Stimulated activated CD4-positive, alpha-beta T cell treated with anti-CD3 and anti-CD28 coated beads, Interleukin-15, amount 100 ng/mL, for 48 hours (primary cell): ENCODE measurements at regions not wholly inside any gene's neighbourhood (a gene's known extent, or its start where the extent isn't known, plus 50 kb on each side); places are given as distances from the start of the nearest gene placed in this dataset.

ENCODE experiments used
- DNase-seq, 2 donors: peaks; one replicate each; pipeline ENCODE4 v3.0.0-alpha.2; 2020; ENCODE audit warnings: low read depth in 2 of 2

GRCh38 chr3:103785537-103785936 is 1350.7 kb downstream of the ZPLD1 start:
- no peak for DNase-seq

DNA sequence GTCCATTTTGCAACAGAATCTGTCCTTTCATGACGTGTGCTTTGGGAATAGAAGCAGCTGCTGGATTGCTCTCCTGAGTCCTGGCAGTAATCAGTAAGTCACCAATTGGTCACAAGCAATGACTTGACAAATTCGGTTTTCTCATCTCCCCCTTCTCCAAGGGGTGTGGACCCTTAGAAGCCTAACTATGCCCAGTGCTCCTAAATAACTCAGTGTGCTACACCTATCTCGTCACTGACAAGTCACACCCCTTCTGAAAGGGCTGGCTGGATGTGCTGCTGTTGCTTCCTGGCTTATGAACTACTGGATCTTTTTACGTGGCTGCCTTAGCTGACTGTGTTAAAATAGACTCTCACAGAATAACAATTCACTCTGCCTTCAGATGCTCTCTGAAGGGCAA is 1351.5 kb downstream of the ZPLD1 start:
- no peak for DNase-seq

DNA sequence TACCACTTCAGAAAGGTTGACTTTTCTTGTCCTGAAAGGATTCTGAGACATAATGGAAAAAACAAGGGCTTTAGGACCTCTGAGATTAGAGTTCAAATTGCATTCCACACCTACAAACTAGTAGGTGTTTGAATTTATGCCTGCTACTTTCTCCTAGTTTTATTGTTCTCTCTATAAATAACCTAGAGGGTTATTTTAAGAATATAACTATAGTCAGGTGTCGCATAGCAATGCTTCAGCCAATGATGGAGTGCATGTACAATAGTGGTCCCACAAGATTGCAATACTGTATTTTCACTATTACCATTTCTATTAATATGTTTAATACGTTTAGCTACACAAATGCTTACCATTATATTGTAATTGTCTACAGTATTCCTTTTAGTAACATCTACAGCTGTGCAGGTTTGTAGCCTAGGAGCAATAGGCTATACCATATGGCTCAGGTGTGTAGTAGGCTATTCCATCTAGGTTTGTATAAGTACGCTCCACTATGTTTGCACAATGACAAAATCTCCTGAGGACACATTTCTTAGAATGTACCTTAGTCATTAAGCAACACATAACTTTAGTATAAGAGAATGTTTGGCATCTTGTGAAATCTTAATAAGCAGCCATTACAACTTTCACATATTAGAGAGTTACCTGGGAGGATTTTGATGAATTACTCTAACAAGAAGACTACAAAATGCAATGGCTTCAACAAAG is 1352.5 kb downstream of the ZPLD1 start:
- no peak for DNase-seq

DNA sequence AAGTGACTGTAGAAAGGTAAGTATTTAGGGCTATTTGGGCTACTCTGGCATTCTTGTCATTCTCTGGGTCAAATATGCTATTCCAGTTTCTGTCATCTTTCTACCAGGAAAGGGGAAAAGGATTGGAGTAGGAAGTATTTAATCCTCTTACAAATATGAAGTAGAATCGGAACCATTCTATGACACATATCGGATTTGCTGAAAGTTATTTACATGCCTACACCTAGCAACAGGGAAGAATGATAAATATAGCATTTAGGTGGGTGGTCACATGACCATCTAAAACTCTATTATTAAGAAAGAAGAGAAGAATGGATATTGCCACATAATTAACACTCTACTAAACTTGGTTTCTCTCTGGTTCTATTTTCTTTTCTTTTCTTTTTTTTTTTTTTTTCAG is 1353.1 kb downstream of the ZPLD1 start:
- DNase-seq, result no peak

- no peak for DNase-seq
Observed at GRCh38 chr3:103791786-103792515, 1357.1 kb downstream of the ZPLD1 start.

DNA sequence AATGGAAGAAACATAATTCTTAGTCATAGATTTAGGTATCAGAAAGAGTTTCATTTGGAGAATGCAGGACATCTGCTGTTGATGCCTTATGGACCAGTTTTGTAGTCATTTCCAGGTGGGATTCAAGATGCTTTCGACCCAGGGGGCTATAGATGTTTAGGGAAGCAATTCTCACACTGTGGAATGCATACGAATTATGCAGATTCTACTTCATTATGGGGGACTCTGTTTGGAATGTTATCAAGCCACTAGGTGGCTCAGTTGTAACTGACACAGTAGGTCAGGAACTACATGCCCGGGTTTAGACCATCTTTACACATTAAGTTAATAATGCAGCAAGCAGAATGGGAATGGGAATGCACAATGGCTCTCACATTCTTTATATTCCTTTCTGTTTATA is 1359.8 kb downstream of the ZPLD1 start:
- DNase-seq, result no peak

GRCh38 chr3:103796068-103796467 is 1361.3 kb downstream of the ZPLD1 start:
- DNase-seq, result no peak

- no peak for DNase-seq
Observed at GRCh38 chr3:103803787-103804186, 1369.0 kb downstream of the ZPLD1 start.

- DNase-seq, result no peak
Observed at GRCh38 chr3:103810167-103810566, 1375.4 kb downstream of the ZPLD1 start.

- DNase-seq, result no peak
Observed at GRCh38 chr3:103813955-103814354, 1379.1 kb downstream of the ZPLD1 start.

DNA sequence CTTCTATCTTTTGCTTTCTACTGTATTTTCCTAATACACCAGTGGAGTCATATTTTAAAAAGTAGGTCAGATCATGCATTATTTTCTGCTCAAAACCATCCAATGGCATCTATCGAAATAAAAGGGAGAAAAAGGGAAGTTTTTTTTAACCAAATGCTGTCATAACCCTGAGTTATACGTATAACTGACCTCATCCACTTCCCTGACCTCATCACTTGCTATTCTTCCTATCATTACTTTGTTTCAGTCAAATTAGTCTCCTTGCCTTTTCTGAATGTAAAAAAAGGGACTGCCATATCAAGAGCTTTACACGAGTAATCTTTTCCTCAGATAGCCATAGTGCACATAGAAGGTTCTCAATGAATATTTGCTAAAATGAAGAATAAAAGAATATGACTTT is 1383.6 kb downstream of the ZPLD1 start:
- no peak for DNase-seq

GRCh38 chr3:103818800-103819199 is 1384.0 kb downstream of the ZPLD1 start:
- no peak for DNase-seq

DNA sequence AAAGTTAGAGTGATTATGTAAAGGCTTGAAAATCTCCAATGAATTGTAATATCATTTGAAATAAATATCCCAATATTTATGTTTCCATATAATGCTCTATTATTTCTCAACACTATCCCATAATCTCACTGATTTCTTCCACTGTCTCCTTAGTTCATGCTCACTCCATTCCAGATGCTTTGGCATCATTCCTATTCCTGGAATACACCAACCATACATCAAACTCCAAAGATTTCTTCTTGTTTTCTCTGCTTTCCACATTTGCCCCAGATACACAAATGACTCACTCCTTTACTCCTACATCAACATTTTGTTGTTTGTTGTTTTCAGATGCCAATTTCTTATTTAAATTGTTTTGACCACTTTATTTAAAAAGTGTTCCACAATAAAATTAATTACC is 1390.8 kb downstream of the ZPLD1 start:
- DNase-seq, result no peak

DNA sequence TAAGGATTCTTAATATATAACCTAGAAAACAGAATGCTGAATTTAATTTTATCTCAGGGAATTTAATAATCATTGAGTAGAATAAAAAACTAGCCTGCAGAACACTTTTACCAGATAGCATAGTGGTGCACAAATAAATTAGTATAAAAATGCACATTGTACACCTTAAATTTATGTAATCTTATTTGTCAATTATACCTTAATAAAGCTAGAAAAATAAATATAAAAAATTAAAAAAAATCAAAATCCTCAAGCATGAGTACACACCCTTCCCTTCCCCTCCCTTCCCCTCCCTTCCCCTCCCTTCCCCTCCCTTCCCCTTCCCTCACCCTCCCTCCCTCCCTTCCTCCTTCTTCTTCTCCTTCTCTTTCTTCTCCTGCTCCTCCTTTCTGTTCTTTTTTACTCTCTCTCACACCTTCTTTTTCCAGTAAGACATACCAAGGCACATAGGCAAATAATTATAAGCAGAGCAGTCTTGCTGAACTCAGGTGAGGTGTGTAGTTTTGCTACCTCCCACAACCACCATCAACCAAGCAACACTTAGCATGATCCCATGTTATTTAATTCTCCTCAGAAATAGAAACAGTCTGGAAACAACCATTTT is 1395.0 kb downstream of the ZPLD1 start:
- DNase-seq, result no peak

DNA sequence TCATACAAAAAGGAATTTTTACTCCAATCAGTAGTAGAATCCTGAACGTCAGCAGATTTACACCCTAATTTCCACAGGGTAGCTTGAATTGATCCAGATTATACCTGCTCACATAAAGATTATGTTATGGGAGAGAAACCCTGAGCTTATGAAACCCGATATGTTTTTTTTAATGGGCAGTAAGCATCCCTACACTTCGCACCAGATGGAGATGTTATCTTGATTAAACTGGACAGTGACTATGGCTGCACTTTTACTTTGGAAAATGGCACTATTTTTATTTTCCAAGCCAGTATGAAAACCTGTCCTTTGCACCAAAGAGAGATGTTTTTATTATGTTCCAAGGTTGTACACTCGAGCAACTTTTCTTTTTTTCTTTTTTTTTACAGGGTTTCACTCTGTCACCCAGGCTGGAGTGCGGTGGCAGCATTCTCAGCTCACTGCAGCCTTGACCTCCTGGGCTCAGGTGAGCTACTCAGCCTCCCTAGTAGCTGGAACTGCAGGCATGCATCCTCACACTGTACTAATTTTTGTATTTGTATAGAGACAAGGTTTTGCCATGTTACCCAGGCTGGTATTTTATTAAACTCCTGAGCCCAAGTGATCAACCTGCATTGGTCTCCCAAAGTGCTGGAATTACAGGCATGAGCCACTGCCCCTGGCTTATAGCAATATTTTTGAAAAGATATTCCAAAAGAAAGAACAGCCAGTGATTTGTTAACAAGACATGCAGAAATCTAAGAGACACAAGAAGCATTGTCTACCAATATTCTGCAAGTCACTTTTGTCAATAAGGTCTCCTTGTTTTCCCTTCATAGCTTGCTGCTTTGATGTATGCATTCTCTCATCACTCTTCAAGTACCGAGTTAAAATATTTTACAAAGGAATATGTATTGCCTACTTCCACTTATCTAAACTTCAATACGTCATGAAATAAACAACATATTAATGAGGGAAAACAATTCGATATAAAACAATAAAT is 1412.6 kb downstream of the ZPLD1 start:
- no peak for DNase-seq

DNA sequence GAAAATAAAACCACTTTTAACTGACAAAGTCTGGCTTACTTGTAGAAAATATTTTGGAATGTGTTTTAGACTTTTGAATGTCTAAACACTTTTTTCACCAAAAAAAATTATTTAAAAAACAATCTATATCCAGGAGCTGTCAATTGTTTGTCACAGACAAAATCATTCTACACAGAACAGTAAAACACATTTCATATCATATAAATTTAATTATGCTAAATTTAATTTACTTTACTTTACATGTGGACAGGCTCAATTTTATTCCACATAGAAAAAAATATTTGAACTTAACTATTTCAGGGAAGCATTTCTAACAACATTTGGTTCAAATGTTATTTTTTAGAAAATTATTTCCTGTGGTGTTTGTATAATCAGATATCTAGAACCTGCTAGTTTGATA is 1417.0 kb downstream of the ZPLD1 start:
- DNase-seq, result no peak

DNA sequence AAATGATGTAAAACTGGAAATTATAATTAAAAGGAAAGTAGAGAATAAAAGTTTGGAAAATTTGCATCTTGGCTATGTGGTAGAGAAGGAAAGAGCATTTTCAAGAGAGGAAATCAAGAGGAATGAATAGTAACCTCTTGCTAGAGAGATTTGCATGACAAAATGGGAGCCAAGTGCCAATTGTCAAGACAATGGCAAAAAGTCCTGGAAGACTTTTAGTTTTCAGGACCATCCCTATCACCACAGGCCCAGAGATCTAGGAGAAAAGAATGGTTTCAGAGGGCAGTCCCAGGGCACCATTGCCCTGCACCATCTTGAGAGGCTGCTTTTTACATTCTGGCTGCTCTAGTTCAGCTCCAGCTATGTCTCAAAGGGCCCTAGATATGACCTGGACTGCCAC is 1427.6 kb downstream of the ZPLD1 start:
- no peak for DNase-seq

- no peak for DNase-seq
Observed at GRCh38 chr3:103863381-103863780, 1428.6 kb downstream of the ZPLD1 start.

DNA sequence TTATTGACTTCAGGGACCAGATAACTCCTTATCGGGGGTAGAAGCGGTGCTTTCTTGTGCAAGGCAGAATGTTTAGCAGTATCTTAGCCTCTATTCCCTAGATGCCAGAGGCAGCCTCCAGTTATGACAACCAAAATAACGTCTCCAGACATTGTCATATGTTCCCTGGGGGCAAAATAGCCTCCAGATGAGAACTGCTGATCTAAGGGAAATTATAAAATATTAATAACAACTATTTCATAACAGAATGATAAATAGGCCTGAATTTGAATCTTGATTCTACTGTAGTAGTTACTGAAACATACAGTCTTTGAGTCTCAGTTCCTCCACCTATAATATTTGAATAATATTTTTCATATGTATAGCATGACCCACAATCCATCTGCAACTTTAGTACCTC is 1431.3 kb downstream of the ZPLD1 start:
- DNase-seq, result no peak

DNA sequence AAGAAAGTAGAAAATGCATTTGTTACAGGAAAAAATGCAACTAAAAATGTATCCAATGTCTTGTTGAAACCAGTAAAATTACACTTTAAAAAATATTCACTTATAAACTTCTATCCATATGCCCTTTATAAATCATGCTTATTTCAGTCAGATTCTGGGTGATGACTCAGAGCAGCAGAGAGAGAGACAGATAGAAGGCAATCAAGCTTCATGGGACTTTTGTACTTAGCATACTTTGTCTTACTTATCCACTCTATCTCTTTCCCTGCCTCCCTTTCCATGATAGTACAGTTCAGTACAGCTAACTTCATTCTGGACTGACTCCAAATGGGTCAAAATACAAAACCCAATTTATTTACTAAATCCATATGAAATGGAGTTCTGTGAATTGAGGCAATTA is 1438.2 kb downstream of the ZPLD1 start:
- DNase-seq, result no peak

DNA sequence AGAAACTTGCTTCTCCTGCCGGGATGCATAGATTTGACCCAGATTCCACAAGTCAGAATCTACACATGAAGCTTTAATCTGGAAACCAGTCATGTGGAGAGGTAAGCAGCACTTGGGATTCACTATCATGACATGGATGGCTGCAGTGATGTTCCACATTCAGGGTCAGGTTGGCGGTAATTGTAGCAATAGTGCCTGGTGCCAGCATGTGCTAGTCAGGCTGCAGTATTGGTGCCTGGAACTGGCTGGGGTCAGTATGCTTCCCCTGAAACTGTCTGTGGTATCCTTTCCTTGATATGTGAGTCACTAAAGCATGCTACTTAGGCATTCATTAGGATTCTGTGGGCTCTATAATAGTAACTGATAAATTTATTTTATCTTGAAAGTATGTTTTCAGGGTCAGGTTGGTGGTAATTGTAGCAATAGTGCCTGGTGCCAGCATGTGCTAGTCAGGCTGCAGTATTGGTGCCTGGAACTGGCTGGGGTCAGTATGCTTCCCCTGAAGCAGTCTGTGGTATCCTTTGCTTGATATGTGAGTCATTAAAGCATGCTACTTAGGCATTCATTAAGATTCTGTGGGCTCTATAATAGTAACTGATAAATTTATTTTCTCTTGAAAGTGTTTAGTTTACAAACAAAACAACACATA is 1439.2 kb downstream of the ZPLD1 start:
- DNase-seq, result no peak
